GM19467 (cell line): ENCODE measurements at regions not wholly inside any gene's neighbourhood (a gene's known extent, or its start where the extent isn't known, plus 50 kb on each side); places are given as distances from the start of the nearest gene placed in this dataset.
"Not testable (repeated sequence)": the region's sequence is repeated elsewhere in the genome, so short reads cannot be mapped to it uniquely, and the experiment has no call there.

Experiments
- ATAC-seq: cut with Tn5 transposase; IDR thresholded peaks from one replicate; pipeline ENCODE4 v1.9.1; 2021; ENCODE audit warnings: mild to moderate bottlenecking, moderate library complexity; ENCODE audit not compliant: unreplicated experiment

GRCh38 chr17:31684901-31685300, 174.1 kb downstream of the COPRS start:
- ATAC-seq = no peak

GRCh38 chr17:31680126-31680525, 178.9 kb downstream of the COPRS start:
- no peak for ATAC-seq

GRCh38 chr17:31679667-31680066, 179.4 kb downstream of the COPRS start:
- ATAC-seq = no peak

- no peak for ATAC-seq
Measured at GRCh38 chr17:31678431-31678830, 180.6 kb downstream of the COPRS start.

- no peak for ATAC-seq
Measured at GRCh38 chr17:31677681-31678080, 181.4 kb downstream of the COPRS start.

GRCh38 chr17:31677036-31677435, 182.0 kb downstream of the COPRS start:
- no peak for ATAC-seq

- ATAC-seq = not testable (repeated sequence)
Measured at GRCh38 chr17:31675392-31675791, 183.7 kb downstream of the COPRS start.

GRCh38 chr17:31674717-31675349, 184.2 kb downstream of the COPRS start:
- no peak for ATAC-seq

GRCh38 chr17:31674305-31674704, 184.7 kb downstream of the COPRS start:
- no peak for ATAC-seq

- no peak for ATAC-seq
Measured at GRCh38 chr17:31673076-31673475, 186.0 kb downstream of the COPRS start.

- no peak for ATAC-seq
Measured at GRCh38 chr17:31672161-31672819, 186.8 kb downstream of the COPRS start.

GRCh38 chr17:31663576-31663975, 195.5 kb downstream of the COPRS start:
- no peak for ATAC-seq

GRCh38 chr17:31660684-31661083, 198.4 kb downstream of the COPRS start:
- no peak for ATAC-seq

- no peak for ATAC-seq
Measured at GRCh38 chr17:31657876-31658275, 201.2 kb downstream of the COPRS start.

GRCh38 chr17:31654936-31655335, 204.1 kb downstream of the COPRS start:
- ATAC-seq = no peak

- ATAC-seq = no peak
Measured at GRCh38 chr17:31653691-31654090, 205.4 kb downstream of the COPRS start.

GRCh38 chr17:31650756-31651520, 208.1 kb downstream of the COPRS start:
- ATAC-seq = no peak

- ATAC-seq = no peak
Measured at GRCh38 chr17:31649302-31649701, 209.7 kb downstream of the COPRS start.

- no peak for ATAC-seq
Measured at GRCh38 chr17:31647661-31648060, 211.4 kb downstream of the COPRS start.

GRCh38 chr17:31646642-31647041, 212.4 kb downstream of the COPRS start:
- no peak for ATAC-seq

- no peak for ATAC-seq
Measured at GRCh38 chr17:31645351-31645750, 213.7 kb downstream of the COPRS start.

GRCh38 chr17:31631766-31632165, 227.3 kb downstream of the COPRS start:
- no peak for ATAC-seq
